VCaP (cell line): ENCODE measurements at regions not wholly inside any gene's neighbourhood (a gene's known extent, or its start where the extent isn't known, plus 50 kb on each side); places are given as distances from the start of the nearest gene placed in this dataset.

Experiments
- H3K27ac ChIP-seq: fragments of 450-650 bp; 2 replicates; pipeline ENCODE4 v1.5.1; 2017
- TF ChIP-seq, protein P1 (sequence below): fragments of 450-650 bp; conservative IDR thresholded peaks from 2 replicates; pipeline ENCODE4 v1.5.1; 2017; ENCODE audit warnings: mild to moderate bottlenecking, moderate library complexity

DNA sequence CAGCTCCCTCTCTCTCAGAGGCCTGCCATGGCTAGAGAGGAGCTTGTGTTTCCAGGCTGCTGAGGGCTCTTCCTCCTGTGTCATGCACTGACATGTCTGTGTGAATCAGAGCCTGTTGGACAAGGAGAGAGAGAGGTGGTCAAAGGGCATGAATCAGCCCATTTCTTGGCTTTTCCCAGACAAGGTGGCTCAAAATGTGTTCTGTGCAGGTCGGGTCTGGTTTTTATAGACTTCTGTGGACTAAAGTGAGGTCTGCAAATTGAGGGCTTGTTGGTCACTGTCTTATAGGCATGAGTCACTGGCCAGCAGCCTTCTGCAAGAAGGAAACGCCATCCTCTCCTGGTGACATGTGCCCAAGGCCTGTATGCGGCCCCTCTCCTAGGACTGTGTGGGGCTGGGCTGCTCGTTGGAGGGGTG is 97.9 kb downstream of the FOXL1 start:
- H3K27ac ChIP-seq: no peak overlapping the region
- TF ChIP-seq, protein P1, sequence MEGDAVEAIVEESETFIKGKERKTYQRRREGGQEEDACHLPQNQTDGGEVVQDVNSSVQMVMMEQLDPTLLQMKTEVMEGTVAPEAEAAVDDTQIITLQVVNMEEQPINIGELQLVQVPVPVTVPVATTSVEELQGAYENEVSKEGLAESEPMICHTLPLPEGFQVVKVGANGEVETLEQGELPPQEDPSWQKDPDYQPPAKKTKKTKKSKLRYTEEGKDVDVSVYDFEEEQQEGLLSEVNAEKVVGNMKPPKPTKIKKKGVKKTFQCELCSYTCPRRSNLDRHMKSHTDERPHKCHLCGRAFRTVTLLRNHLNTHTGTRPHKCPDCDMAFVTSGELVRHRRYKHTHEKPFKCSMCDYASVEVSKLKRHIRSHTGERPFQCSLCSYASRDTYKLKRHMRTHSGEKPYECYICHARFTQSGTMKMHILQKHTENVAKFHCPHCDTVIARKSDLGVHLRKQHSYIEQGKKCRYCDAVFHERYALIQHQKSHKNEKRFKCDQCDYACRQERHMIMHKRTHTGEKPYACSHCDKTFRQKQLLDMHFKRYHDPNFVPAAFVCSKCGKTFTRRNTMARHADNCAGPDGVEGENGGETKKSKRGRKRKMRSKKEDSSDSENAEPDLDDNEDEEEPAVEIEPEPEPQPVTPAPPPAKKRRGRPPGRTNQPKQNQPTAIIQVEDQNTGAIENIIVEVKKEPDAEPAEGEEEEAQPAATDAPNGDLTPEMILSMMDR: no peak

DNA sequence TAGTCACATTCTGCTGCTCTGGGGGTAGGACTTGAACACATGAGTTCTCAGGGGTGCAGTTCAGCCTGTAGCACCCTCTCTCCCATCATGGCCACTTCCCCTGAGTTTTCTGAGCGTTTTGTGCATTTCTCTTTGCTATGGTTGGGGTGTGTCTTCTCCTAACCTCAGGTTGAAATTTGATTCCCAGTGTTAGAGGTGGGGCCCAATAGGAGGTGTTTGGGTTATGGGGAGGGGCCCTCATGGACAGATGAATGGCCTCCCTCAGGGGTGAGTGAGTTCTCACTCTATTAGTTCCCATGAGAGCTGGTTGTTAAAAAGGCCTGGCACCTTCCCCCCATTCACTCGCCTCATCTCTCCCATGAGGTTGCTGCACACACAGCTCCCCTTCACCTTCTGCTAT is 101.1 kb downstream of the FOXL1 start:
- H3K27ac ChIP-seq: no peak overlapping the region
- TF ChIP-seq, protein P1: no peak

DNA sequence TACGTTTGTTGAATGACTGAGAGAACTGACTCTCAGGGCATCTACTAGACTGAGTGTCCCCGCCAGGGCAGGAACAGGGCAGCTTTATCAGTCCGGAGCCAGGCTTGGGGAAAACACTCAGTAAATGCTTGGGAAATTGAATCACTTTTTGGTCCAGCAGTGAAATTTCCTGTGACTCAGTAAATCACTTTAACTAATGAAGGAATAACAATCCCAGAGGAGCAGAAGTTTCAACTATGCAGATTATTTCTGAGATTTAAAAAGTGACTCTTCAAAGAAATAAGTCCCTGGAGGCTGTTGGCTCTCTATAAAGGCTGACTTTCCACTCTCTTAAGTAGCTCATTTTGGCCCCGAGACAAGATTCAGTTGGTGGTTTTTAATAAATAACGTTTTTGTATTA is 101.8 kb downstream of the FOXL1 start:
- no peak overlapping the region for H3K27ac ChIP-seq

DNA sequence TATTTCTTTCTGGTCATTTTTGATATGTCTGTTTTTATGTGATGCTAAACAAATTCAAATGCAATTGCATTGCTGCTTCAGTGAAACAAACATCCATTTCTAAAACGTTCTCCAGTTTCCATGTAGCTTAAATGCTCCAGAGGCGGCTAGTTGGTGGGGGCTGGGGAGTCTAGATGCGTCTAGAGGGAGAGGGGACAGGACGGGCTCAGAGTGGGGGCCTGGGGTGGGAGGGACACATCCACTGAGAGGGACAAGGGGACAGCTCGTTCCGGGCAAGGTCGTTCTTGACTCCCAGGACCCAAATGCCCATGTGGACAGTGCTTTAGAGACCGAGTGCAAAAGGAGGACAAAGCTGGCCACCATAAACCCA is 102.3 kb downstream of the FOXL1 start:
- H3K27ac ChIP-seq: no peak overlapping the region
- TF ChIP-seq, protein P1: no peak

More for the DNA sequence above, 101.8 kb downstream of the FOXL1 start:
- TF ChIP-seq, protein P1: no peak

DNA sequence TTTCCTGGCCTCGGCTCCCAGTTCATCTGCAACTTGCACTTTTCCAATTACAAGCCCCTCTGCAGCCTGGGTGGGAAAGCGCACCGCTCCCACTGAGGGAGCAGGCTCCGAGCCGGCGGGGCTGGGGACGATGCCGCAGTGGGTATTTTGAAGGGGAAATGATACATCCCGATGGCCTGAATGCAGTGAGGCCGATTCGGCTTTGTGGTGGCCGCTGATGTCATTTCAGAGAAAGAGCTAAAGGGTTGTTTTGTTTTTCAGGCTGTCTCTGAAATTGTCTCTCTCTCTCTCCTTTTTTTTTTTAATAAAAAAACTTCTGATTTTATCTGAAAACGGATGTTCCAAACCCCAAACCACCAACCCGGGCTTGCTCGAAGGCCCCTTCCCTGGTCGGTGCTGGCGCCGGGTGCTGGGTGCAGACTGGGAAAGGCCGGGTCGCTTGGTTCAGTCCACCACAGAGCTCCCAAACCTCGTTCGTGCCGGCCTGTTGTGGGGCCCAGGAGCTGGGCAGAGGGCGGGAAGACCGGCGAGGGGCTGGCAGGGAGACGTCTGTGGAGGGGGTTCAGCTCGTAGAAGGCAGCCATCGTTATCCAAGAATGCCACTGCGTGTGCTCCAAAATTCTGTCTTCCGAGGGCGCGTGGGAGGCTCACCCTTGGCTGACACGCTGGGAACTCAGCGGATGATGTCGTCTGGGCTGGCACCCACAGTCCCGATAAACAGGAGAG is 102.8 kb downstream of the FOXL1 start:
- TF ChIP-seq, protein P1: no peak
- no peak overlapping the region for H3K27ac ChIP-seq

DNA sequence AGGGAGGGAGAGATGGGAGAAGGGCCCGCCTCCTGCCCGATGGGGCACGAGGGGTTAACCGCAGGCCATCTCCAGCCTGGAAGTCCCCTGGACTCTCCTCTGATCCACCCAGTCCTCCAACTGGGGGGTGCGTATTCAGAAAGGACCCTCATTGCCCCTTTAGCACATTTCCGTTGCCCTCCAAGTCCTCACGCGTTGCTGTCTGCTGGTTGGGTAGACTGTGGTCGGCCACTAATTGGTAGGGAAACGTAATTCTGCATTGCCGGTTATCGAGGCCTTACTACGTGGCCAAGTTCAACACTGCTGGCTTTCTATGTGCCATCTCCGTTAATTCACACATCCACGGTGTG is 103.4 kb downstream of the FOXL1 start:
- H3K27ac ChIP-seq: no peak overlapping the region
- TF ChIP-seq, protein P1: no peak

DNA sequence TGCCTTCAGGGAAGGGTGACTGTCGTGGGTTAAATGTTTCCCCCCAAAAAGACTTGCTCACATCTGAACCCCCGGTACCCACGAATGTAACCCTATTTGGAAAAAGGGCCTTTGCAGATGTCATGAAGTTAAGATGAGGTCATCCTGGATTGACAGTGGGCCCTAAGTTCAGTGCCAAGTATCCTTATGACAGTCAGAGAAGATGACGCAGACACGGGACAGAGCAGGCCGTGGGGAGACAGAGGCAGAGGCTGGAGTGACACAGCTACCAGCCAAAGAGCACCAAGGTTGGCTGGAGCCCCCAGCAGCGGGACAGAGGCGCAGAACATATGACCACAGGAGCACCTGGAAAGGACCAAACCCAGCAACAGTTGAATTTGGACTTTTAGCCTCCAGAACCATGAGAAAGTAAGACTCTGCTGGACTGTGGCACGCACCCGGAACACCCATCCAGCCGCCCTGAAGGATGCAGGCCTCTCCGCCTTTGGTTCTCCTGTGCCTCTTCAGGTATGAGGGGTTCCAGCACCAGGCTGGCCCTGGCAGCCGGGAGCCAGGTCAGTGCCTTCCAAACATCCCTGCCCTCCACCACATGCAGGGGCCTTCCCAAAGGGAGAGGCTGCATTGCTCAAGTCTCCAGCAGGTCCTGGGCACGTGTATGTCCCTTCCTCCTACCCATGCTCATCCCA is 104.0 kb downstream of the FOXL1 start:
- TF ChIP-seq, protein P1: no peak
- H3K27ac ChIP-seq: no peak overlapping the region
